ENCODE measurements at regions not wholly inside any gene's neighbourhood (a gene's known extent, or its start where the extent isn't known, plus 50 kb on each side); places are given as distances from the start of the nearest gene placed in this dataset.

- TF ChIP-seq POLR2H (tag; IDR thresholded peaks at IDR 0.05; ENCODE audit: low read depth) (no peak), KAT2B (IDR thresholded peaks at IDR 0.05; ENCODE audit: low read depth, low read length) (no peak), BRF1 (IDR thresholded peaks at IDR 0.05; ENCODE audit: borderline replicate concordance, extremely low read depth, insufficient read length) (no peak), CSDE1 (IDR thresholded peaks at IDR 0.05) (no peak), CREB1 (IDR thresholded peaks at IDR 0.05) (no peak), CREB1 (CRISPR knock-in tag; IDR thresholded peaks at IDR 0.05) (no peak), KHSRP (IDR thresholded peaks at IDR 0.05) (no peak)
- TF ChIP-seq, protein P1, sequence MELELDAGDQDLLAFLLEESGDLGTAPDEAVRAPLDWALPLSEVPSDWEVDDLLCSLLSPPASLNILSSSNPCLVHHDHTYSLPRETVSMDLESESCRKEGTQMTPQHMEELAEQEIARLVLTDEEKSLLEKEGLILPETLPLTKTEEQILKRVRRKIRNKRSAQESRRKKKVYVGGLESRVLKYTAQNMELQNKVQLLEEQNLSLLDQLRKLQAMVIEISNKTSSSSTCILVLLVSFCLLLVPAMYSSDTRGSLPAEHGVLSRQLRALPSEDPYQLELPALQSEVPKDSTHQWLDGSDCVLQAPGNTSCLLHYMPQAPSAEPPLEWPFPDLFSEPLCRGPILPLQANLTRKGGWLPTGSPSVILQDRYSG (tag; conservative IDR thresholded peaks at IDR 0.05; ENCODE audit: low read depth): no peak
These were observed 131.1 kb upstream of the CNTN4 start (continued) for GRCh38 chr3:1967525-1967924.

- TF ChIP-seq TAF7 (tag; IDR thresholded peaks at IDR 0.05) (no peak), SIN3A (IDR thresholded peaks at IDR 0.05; ENCODE audit: borderline replicate concordance in 2 of 2, control insufficient read depth in 1 of 2, low read depth in 2 of 2, low read length in 2 of 2) (no peak), NR3C1 (CRISPR knock-in tag; IDR thresholded peaks at IDR 0.05) (no peak), ZNF175 (CRISPR knock-in tag; IDR thresholded peaks at IDR 0.05; ENCODE audit: low read depth) (no peak), HDAC8 (tag; IDR thresholded peaks at IDR 0.05) (no peak), NUFIP1 (IDR thresholded peaks at IDR 0.05; ENCODE audit: partially characterized antibody) (no peak), TCF3 (CRISPR knock-in tag; IDR thresholded peaks at IDR 0.05) (no peak), MAFK (IDR thresholded peaks at IDR 0.05; ENCODE audit: low read length) (no peak), ZNF316 (IDR thresholded peaks at IDR 0.05) (no peak), SMARCB1 (IDR thresholded peaks at IDR 0.05; ENCODE audit: insufficient read length, low read depth) (no peak), SIX5 (IDR thresholded peaks at IDR 0.05; ENCODE audit: borderline replicate concordance in 1 of 2, insufficient read depth in 1 of 2, low read depth in 1 of 2, low read length in 2 of 2) (no peak), KAT2B (IDR thresholded peaks at IDR 0.05; ENCODE audit: low read depth, low read length) (no peak), ZNF586 (CRISPR knock-in tag; conservative IDR thresholded peaks at IDR 0.05) (no peak), HDAC6 (IDR thresholded peaks at IDR 0.05; ENCODE audit: low read depth, low read length) (no peak)
- TF ChIP-seq, protein P2, sequence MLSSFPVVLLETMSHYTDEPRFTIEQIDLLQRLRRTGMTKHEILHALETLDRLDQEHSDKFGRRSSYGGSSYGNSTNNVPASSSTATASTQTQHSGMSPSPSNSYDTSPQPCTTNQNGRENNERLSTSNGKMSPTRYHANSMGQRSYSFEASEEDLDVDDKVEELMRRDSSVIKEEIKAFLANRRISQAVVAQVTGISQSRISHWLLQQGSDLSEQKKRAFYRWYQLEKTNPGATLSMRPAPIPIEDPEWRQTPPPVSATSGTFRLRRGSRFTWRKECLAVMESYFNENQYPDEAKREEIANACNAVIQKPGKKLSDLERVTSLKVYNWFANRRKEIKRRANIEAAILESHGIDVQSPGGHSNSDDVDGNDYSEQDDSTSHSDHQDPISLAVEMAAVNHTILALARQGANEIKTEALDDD (IDR thresholded peaks at IDR 0.05): no peak
- DNase-seq (ENCODE audit: extremely low read depth in 1 of 4, low spot score in 3 of 4): no peak
- Histone ChIP-seq H3K36me3 (ENCODE audit: control insufficient read depth, insufficient read depth, low read length) (no peaks in the 10 kb centered on the region), H3K27ac (ENCODE audit: extremely low read depth, low read depth, low read length) (no peak overlapping the region), H3K4me2 (ENCODE audit: insufficient read depth, low read length) (no peak overlapping the region), H2AFZ (ENCODE audit: low read depth, low read length) (no peak overlapping the region), H3K4me3 (no peak overlapping the region), H3K9ac (ENCODE audit: insufficient read depth in 1 of 2, low read depth in 2 of 2, low read length in 2 of 2) (no peak overlapping the region), H3K27me3 (ENCODE audit: control insufficient read depth in 2 of 2, insufficient read depth in 2 of 2, low read length in 2 of 2) (no peaks in the 10 kb centered on the region), H3K79me2 (ENCODE audit: control insufficient read depth, insufficient read depth, low read length) (no peaks in the 10 kb centered on the region), H3K9me1 (ENCODE audit: control insufficient read depth, insufficient read depth, low read length) (no peaks in the 10 kb centered on the region), H4K20me1 (replicated peaks; ENCODE audit: control insufficient read depth, insufficient read depth, low read length) (no peaks in the 10 kb centered on the region), H3K9me3 (replicated peaks; ENCODE audit: control insufficient read depth, insufficient read depth, low read depth, low read length) (peaks cover 4% of the 10 kb centered on the region), H3K4me1 (replicated peaks in 1 of 2; ENCODE audit: control insufficient read depth in 2 of 2, insufficient read depth in 2 of 2, low read length in 2 of 2) (no peaks in the 10 kb centered on the region)
- WGBS (ENCODE audit: insufficient coverage, low coverage, missing lambda C conversion rate): 0% methylated on average over 2 of the region's 2 CpGs
- no TSS peak for BruUV-seq (replicated peaks)
- POLR2A ChIA-PET: no interaction called here
- in situ Hi-C loops (cut with MboI): no loop called here
- no peak for FAIRE-seq
- intact Hi-C loops (cut with micrococcal nuclease): no loop called here
- ATAC-seq: no peak
- CTCF ChIA-PET (ENCODE audit: low intra/inter-chr PET ratio): no interaction called here
These were observed 129.4 kb upstream of the CNTN4 start for GRCh38 chr3:1969281-1969680.
